HG02610 (cell line): ENCODE measurements at regions not wholly inside any gene's neighbourhood (a gene's known extent, or its start where the extent isn't known, plus 50 kb on each side); places are given as distances from the start of the nearest gene placed in this dataset.
"Not testable (repeated sequence)": the region's sequence is repeated elsewhere in the genome, so short reads cannot be mapped to it uniquely, and the experiment has no call there.

ENCODE experiments used
- ATAC-seq: cut with Tn5 transposase; IDR thresholded peaks from one replicate; pipeline ENCODE4 v1.9.1; 2021; ENCODE audit warnings: mild to moderate bottlenecking, moderate library complexity; ENCODE audit not compliant: unreplicated experiment

GRCh38 chr3:109982201-109982600 lies 644.9 kb upstream of the DPPA4 start:
- ATAC-seq = no peak

GRCh38 chr3:109984976-109985375 lies 647.6 kb upstream of the DPPA4 start:
- no peak for ATAC-seq

DNA sequence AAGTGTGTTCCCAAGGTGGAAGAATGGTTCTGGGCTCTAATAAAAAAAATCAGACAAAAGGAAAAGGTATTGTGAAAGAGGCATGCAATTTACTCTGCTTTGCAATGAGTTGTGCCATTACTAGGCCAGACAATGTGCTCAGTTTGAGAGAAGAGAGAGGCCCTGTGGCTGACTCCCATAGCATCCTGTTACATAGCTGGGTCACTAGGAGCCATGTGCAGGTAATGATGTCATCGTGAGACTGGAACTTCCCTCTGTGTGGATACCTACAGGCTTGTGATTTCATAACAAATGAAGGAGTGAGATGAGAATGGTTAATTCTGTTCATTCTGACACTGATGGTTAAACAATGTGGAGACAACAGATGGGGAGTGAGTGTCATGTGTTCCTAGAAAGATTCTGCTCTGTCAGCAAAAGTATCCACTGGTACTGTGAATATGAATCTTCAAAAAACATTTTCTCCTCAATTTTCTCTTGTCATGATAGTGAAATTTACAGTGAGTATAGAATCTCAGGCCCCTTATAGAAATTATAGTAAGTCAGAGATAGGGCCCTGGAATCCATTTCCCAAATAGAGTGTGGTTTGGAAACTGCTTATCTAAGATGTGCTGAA lies 648.7 kb upstream of the DPPA4 start:
- ATAC-seq = no peak

DNA sequence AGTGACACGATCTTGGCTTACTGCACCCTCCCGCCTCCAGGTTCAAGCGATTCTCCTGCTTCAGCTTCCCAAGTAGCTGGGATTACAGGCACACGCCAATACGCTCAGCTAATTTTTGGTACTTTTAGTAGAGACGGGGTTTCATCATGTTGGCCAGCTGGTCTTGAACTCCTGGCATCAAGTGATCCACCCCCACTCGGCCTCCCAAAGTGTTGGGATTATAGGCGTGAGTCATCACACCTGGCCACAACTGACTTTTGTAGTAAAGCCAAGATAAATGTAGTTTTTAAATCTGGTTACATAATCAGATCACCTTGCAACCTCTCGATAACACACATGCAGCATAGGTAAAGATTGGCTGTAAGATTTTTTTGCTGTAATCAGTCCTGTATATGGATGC lies 657.5 kb upstream of the DPPA4 start:
- no peak for ATAC-seq

- ATAC-seq = no peak
Observed at GRCh38 chr3:109995377-109995776, 658.0 kb upstream of the DPPA4 start.

DNA sequence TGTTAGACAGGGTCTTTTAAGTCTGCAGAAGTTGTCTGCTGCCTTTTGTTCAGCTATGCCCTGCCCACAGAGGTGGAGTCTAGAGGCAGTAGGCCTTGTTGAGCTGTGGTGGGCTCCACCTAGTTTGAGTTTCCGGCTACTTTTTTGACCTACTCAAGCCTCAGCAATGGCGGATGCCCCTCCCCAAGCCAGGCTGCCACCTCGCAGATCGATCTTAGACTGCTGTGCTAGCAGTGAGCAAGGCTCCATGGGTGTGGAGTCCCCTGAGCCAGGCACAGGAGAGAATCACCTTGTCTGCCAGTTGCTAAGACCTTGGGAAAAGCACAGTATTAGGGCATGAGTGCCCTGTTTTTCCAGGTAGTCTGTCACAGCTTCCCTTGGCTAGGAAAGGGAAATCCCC lies 664.6 kb upstream of the DPPA4 start:
- ATAC-seq = not testable (repeated sequence)

- ATAC-seq = no peak
Observed at GRCh38 chr3:110006913-110007312, 669.6 kb upstream of the DPPA4 start.

DNA sequence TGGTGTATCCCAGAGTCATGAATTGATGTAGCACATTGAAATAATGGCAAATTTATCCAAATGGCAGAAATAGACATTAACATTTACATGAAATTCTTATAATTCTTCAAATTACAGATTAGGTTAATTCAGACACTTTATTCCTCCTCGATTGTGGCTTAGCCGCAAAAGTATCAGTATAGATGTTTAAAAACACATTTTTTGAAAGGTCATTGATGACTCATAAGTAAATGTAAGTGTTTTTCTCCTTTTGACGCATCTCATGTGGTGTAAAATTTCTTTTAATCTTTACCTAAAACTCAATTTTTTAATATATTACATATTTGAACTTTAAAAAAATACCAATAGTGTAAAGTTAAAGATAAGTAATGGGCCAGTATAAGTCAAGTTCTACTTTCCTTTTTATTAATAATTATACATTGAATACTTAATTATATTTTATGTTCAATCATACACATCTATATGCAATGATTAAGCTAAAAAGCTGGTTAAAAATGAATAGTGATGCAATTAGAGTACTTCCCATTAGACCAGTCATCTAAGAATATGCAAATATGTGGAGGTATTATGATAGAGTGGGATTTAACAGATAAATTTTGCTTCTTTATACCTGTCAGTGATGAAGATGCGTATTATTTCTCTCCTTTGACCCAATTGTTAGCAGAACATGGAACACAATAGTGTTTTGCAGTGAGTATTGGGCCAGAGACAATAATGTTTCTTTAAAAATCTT lies 678.1 kb upstream of the DPPA4 start:
- no peak for ATAC-seq

DNA sequence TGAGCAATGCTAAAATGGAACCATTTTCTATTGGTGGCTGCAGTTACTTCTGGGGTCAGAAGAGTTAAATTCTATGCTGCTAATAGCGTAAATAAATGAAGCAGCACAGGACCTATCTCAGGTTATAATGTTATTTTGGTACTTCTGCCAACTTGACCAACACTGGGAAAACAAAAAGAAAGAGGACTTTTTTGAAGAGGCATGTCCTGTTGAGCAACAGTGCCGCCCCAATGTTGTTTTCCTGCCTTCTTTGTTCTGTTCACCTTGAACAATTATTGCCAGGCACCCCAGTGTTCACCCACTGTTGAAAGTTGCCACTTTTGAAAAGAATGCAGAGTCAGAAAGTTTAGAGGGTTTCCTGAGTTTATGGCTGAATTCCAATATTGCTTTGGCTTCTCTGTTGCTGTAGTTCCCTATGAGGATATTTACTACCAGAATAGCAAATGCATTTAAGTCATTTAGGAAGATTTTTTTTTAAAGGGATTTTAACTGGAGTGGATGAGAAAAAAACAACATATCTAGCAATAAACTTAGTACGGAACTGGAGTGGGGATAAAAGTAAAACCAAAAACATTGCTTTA lies 679.0 kb upstream of the DPPA4 start:
- no peak for ATAC-seq

DNA sequence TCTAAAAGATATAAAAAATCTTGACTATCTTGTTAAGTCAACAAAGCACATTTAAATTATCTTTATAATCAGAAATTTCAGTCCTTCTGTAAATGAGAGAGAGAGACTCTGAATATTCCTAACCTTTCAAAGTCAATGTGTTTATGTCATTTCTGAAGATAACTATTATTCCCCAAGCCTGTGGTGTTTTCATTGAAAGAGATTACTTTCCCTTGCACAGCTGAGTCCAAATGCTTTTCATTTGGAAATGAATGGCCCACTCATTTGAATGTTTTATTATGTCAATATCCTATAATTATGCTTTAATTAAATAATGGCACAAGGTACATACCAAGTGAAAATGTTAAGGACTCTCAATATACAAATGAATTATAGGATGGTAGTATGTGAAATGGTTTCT lies 680.0 kb upstream of the DPPA4 start:
- no peak for ATAC-seq

DNA sequence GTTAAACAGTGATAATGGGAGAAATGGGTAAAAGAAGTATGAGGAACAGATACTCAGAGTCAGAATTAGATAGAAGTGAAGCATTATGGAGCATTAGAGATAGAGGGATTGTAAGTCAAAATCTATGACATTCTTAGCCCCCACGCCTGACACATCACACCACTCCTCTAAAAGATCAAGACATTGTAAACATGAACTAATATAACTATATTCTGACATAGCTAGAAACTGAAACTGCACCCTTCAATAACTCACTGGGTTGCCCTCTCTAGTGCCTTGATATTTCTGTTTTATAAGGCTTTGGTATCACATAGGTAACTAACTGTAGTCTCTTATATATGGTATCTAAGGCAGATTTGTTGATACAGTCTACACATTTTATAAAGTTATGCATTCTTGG lies 684.3 kb upstream of the DPPA4 start:
- ATAC-seq = no peak

DNA sequence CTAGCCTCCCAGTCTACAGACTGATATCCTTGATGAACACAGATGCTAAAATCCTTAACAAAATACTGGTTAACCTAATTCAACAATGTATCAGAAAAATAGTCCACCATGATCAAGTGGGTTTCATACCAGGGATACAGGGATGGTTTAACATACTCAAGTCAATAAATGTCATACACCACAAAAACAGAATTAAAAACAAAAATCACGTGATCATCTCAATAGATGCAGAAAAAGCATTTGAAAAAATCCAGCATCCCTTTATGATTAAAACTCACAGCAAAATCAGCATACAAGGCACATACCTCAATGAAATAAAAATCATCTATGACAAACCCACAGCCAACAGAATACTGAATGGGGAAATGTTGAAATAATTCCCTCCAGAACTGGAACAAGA lies 685.7 kb upstream of the DPPA4 start:
- ATAC-seq = not testable (repeated sequence)

DNA sequence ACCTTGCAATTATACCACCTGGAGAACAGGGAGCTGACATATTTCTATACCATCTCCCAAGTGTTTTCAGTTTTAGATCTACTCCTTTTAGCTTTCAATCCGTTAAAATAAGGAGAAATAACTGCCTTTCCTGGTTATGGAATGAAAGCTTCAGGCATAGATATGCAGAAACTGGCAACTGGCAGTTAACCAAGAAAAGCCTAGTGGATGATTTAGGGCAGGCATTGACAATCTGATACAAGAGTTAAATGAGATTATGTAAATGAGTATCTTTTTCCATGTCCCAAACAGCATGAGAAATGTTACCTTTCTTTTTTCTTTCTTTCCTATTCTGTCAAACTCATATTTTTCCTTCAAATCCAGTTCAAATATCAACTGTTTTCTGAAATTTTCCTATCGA lies 689.1 kb upstream of the DPPA4 start:
- ATAC-seq = no peak

DNA sequence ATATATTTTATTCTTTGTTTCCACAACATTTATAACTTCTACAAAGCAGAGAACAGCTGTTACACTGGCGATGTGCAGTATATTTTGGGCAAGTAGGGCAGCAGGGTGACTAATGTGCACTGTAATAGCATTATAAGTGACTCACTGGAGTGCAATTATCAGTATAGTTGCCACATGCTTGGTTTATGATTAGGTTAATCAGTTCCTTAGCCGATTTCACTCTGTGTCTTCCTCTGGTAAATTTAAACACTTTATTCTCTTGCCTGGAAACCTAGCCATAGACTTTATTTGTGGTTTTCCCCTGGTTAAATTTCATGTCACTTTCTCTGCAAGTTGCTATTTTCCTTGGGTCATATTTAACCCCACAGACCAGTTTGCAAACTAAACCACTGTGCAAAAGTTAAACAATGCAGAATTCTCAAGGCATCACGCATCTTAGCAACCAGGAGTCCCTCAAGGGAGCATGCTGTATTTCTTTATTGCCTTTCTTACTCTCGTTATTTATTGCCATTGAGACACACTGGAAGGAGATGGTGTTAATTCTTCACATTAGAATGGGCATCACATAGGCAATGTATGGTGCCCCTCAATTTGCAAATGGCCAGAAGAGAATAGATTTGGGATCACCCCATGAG lies 690.2 kb upstream of the DPPA4 start:
- no peak for ATAC-seq

GRCh38 chr3:110031975-110032374 lies 694.6 kb upstream of the DPPA4 start:
- ATAC-seq = no peak

- ATAC-seq = no peak
Observed at GRCh38 chr3:110059431-110059830, 722.1 kb upstream of the DPPA4 start.

GRCh38 chr3:110062716-110063115 lies 725.4 kb upstream of the DPPA4 start:
- ATAC-seq = no peak

- ATAC-seq = no peak
Observed at GRCh38 chr3:110063178-110063577, 725.8 kb upstream of the DPPA4 start.

GRCh38 chr3:110066206-110066605 lies 728.9 kb upstream of the DPPA4 start:
- ATAC-seq = no peak

DNA sequence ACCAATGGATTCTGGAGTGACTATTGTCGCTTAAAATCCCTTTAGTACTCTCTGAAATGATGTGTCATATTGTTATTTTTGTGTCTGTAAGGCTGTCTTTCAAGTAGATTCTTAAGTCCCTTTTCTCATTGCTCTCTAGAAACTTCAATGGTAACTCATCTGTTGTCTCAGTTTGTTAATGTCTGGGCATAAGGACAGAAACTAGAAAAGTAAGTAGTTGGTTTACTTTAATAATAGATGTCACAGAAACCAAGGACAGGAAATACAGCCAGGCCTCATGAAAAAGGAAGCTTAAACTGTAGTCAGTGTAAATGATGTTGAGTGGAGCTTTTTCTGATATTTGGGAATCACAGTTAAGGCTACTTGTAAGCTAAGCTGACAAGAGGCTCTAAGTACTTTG lies 730.2 kb upstream of the DPPA4 start:
- no peak for ATAC-seq

GRCh38 chr3:110069761-110070160 lies 732.4 kb upstream of the DPPA4 start:
- ATAC-seq = peak; percentile 53
